Parathyroid adenoma (tissue), 2 donors: ENCODE measurements at regions not wholly inside any gene's neighbourhood (a gene's known extent, or its start where the extent isn't known, plus 50 kb on each side); places are given as distances from the start of the nearest gene placed in this dataset.

Source experiments
- H2AFZ ChIP-seq: fragments of 300-600 bp; sonication (generic); one replicate; pipeline ENCODE4 v1.7.0; 2017; ENCODE audit warnings: antibody characterized with exemption, mild to moderate bottlenecking
- H3K27ac ChIP-seq: fragments of 300-600 bp; sonication (generic); one replicate; pipeline ENCODE4 v1.7.0; 2017
- H3K27me3 ChIP-seq: fragments of 300-600 bp; sonication (generic); one replicate; pipeline ENCODE4 v1.7.0; 2017; ENCODE audit warnings: low read length; ENCODE audit not compliant: control insufficient read depth, insufficient read depth
- H3K36me3 ChIP-seq: fragments of 300-600 bp; sonication (generic); one replicate; pipeline ENCODE4 v1.7.0; 2017; ENCODE audit warnings: low read length; ENCODE audit not compliant: control insufficient read depth, insufficient read depth
- H3K4me1 ChIP-seq: fragments of 300-600 bp; sonication (generic); one replicate; pipeline ENCODE4 v1.7.0; 2017; ENCODE audit warnings: control low read depth
- H3K4me2 ChIP-seq: fragments of 300-600 bp; sonication (generic); one replicate; pipeline ENCODE4 v1.7.0; 2017; ENCODE audit warnings: low read length
- H3K4me3 ChIP-seq: fragments of 300-600 bp; sonication (generic); one replicate; pipeline ENCODE4 v1.7.0; 2017; ENCODE audit warnings: low read depth, low read length
- H3K79me2 ChIP-seq: fragments of 300-600 bp; sonication (generic); one replicate; pipeline ENCODE4 v1.7.0; 2017; ENCODE audit warnings: control low read depth
- H3K9ac ChIP-seq: fragments of 300-600 bp; sonication (generic); one replicate; pipeline ENCODE4 v1.7.0; 2017; ENCODE audit warnings: mild to moderate bottlenecking
- H3K9me3 ChIP-seq: fragments of 300-600 bp; sonication (generic); one replicate; pipeline ENCODE4 v1.7.0; 2017; ENCODE audit warnings: low read length; ENCODE audit not compliant: control insufficient read depth
- CTCF ChIP-seq: fragments of 300-600 bp; sonication (generic); IDR thresholded peaks from one replicate; pipeline ENCODE4 v1.7.0; 2017; ENCODE audit warnings: antibody characterized with exemption, mild to moderate bottlenecking
- donor health status: primary hyperparathyroidism.

DNA sequence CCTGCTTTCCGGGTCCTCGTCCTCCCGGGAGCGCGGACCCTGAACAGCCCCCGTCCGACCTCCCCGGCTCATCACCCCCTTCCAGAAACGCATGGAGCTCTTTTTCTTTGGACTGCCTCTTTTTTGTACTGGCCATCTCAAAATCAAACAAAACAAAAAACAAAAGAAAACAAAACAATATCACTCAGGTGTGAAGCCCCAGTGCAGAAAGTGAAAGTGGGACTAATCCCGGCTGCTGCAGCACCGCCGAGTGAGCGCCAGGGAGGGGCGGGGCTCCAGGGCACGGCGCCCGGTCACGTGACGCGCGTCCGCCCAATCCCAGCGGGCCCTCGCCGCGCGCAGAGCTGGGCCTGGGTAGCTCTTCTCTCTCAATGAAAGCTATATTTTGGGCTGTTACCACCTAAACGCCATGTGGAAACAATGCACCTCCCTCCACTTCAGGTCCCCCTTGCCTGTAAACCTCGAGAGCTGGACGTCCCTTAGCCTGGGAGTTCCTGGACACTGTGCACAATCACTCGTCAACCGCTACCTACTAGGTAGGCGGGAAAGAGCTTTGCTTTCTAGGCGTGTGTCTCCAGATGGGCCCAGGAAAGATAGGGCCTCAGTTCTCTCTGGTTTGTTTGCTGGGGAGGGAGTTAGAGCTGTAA lies 93.7 kb upstream of the PRDM1 start:
- Histone ChIP-seq H3K27ac (no peak overlapping the region), H3K9me3 (no peaks in the 10 kb centered on the region), H3K4me3 (peak overlapping the region; percentile 85), H3K79me2 (no peaks in the 10 kb centered on the region), H3K4me1 (peaks cover 8% of the 10 kb centered on the region), H3K27me3 (peaks cover 8% of the 10 kb centered on the region), H3K9ac (no peak overlapping the region), H3K4me2 (peak overlapping the region; percentile 87), H2AFZ (peak overlapping the region; percentile 88), H3K36me3 (no peaks in the 10 kb centered on the region)
- TF ChIP-seq CTCF: no peak

- Histone ChIP-seq H3K27me3 (peaks cover 8% of the 10 kb centered on the region), H3K36me3 (no peaks in the 10 kb centered on the region), H3K9ac (no peak overlapping the region), H3K27ac (no peak overlapping the region), H2AFZ (peak overlapping the region; percentile 88), H3K4me3 (peak overlapping the region; percentile 85), H3K79me2 (no peaks in the 10 kb centered on the region), H3K4me2 (peak overlapping the region; percentile 87), H3K9me3 (no peaks in the 10 kb centered on the region), H3K4me1 (peaks cover 8% of the 10 kb centered on the region)
- TF ChIP-seq CTCF: no peak
These were observed 94.4 kb upstream of the PRDM1 start for GRCh38 chr6:105991561-105992314.

DNA sequence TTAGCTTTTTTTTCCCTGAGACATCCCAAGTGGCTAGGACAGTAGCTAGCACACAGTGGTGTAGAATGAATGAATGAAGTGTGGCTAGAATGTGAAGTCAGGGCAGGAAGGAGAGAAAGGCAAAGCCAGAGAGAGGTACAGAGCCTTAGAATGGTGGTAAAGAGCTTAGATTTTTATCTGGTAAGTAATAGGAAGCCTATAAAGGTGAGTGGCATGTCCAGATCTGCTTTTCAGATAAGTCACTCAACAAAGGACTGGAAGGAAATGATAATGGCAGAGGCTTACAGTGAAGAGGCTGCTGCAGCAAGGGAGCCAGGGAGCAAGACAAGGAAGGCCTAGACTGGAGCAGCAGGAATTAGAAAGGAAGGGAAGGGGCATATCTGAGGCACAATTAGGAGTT lies 96.0 kb upstream of the PRDM1 start:
- H3K79me2 ChIP-seq: no peaks in the 10 kb centered on the region
- no peak overlapping the region for H3K9ac ChIP-seq
- H3K4me2 ChIP-seq: no peak overlapping the region
- no peaks in the 10 kb centered on the region for H3K36me3 ChIP-seq
- H3K4me3 ChIP-seq: no peak overlapping the region
- no peaks in the 10 kb centered on the region for H3K9me3 ChIP-seq
- H3K4me1 ChIP-seq: peaks cover 8% of the 10 kb centered on the region
- H2AFZ ChIP-seq: peak overlapping the region; percentile 44
- TF ChIP-seq CTCF: no peak
- peaks cover 2% of the 10 kb centered on the region for H3K27me3 ChIP-seq
- H3K27ac ChIP-seq: no peak overlapping the region

GRCh38 chr6:105988812-105989577 lies 97.1 kb upstream of the PRDM1 start:
- no peak for TF ChIP-seq CTCF
- no peaks in the 10 kb centered on the region for H3K9me3 ChIP-seq
- H3K9ac ChIP-seq: no peak overlapping the region
- no peak overlapping the region for H2AFZ ChIP-seq
- no peaks in the 10 kb centered on the region for H3K79me2 ChIP-seq
- no peaks in the 10 kb centered on the region for H3K36me3 ChIP-seq
- H3K4me2 ChIP-seq: no peak overlapping the region
- no peak overlapping the region for H3K27ac ChIP-seq
- H3K27me3 ChIP-seq: no peaks in the 10 kb centered on the region
- H3K4me3 ChIP-seq: no peak overlapping the region
- H3K4me1 ChIP-seq: peaks cover 8% of the 10 kb centered on the region
